HG03469 (cell line): ENCODE measurements at regions not wholly inside any gene's neighbourhood (a gene's known extent, or its start where the extent isn't known, plus 50 kb on each side); places are given as distances from the start of the nearest gene placed in this dataset.
A peak's percentile ranks its signal among the peaks of the same experiment; 100 is the strongest.

Experiments
- ATAC-seq: cut with Tn5 transposase; IDR thresholded peaks from one replicate; pipeline ENCODE4 v1.9.1; 2021; ENCODE audit warnings: mild to moderate bottlenecking, moderate library complexity, moderate number of reproducible peaks; ENCODE audit not compliant: unreplicated experiment

- ATAC-seq = peak; percentile 100
Observed at GRCh38 chr2:2879781-2880180, 497.8 kb downstream of the EIPR1 start.

GRCh38 chr2:2879071-2879470 is 498.5 kb downstream of the EIPR1 start:
- ATAC-seq = no peak

GRCh38 chr2:2877427-2877826 is 500.2 kb downstream of the EIPR1 start:
- no peak for ATAC-seq

GRCh38 chr2:2876331-2877221 is 501.0 kb downstream of the EIPR1 start:
- no peak for ATAC-seq

GRCh38 chr2:2875831-2876230 is 501.8 kb downstream of the EIPR1 start:
- ATAC-seq = no peak

- no peak for ATAC-seq
Observed at GRCh38 chr2:2875296-2875695, 502.3 kb downstream of the EIPR1 start.

- ATAC-seq = no peak
Observed at GRCh38 chr2:2874805-2875204, 502.8 kb downstream of the EIPR1 start.

- ATAC-seq = no peak
Observed at GRCh38 chr2:2874341-2874740, 503.3 kb downstream of the EIPR1 start.

GRCh38 chr2:2873450-2873811 is 504.2 kb downstream of the EIPR1 start:
- ATAC-seq = no peak

- no peak for ATAC-seq
Observed at GRCh38 chr2:2872713-2873449, 504.7 kb downstream of the EIPR1 start.

- no peak for ATAC-seq
Observed at GRCh38 chr2:2872309-2872617, 505.4 kb downstream of the EIPR1 start.

GRCh38 chr2:2871480-2872308 is 505.9 kb downstream of the EIPR1 start:
- ATAC-seq = no peak

- ATAC-seq = no peak
Observed at GRCh38 chr2:2870106-2870505, 507.5 kb downstream of the EIPR1 start.

- ATAC-seq = no peak
Observed at GRCh38 chr2:2869553-2869952, 508.1 kb downstream of the EIPR1 start.

GRCh38 chr2:2868085-2868484 is 509.5 kb downstream of the EIPR1 start:
- no peak for ATAC-seq

GRCh38 chr2:2867397-2867979 is 510.1 kb downstream of the EIPR1 start:
- no peak for ATAC-seq

- ATAC-seq = no peak
Observed at GRCh38 chr2:2866459-2866858, 511.2 kb downstream of the EIPR1 start.

- ATAC-seq = no peak
Observed at GRCh38 chr2:2862386-2862785, 515.2 kb downstream of the EIPR1 start.

GRCh38 chr2:2861666-2862240 is 515.9 kb downstream of the EIPR1 start:
- ATAC-seq = no peak

- no peak for ATAC-seq
Observed at GRCh38 chr2:2860589-2861300, 516.9 kb downstream of the EIPR1 start.
